ENCODE measurements at regions not wholly inside any gene's neighbourhood (a gene's known extent, or its start where the extent isn't known, plus 50 kb on each side); places are given as distances from the start of the nearest gene placed in this dataset.

GRCh38 chr2:106288873-106289272 lies 94.8 kb upstream of the UXS1 start:
- Histone ChIP-seq H3K79me2 (ENCODE audit: control insufficient read depth, insufficient read depth, low read length) (no peaks in the 10 kb centered on the region), H2AFZ (ENCODE audit: low read length) (no peak overlapping the region), H3K36me3 (ENCODE audit: control insufficient read depth, insufficient read depth, low read length) (no peaks in the 10 kb centered on the region), H3K27me3 (ENCODE audit: control insufficient read depth, insufficient read depth, low read length) (no peaks in the 10 kb centered on the region), H3K4me2 (ENCODE audit: extremely low read depth, insufficient read depth, low read length) (no peak overlapping the region), H4K20me1 (ENCODE audit: control insufficient read depth, extremely low read depth, insufficient read depth, low read length) (no peaks in the 10 kb centered on the region), H3K27ac (ENCODE audit: insufficient read depth, low read length) (no peak overlapping the region), H3K9ac (ENCODE audit: insufficient read depth, low read length) (no peak overlapping the region), H3K9me3 (ENCODE audit: control insufficient read depth, insufficient read depth, low read depth, low read length) (no peaks in the 10 kb centered on the region), H3K4me3 (replicated peaks in 1 of 4; ENCODE audit: control extremely low read depth in 1 of 4, insufficient read depth in 1 of 4, low read depth in 3 of 4, low read length in 4 of 4) (no peak overlapping the region), H3K4me1 (ENCODE audit: control insufficient read depth, extremely low read depth, insufficient read depth, low read length) (no peaks in the 10 kb centered on the region)
- DNase-seq (ENCODE audit: low read depth in 2 of 2) = no peak
- TF ChIP-seq EZH2 (IDR thresholded peaks at IDR 0.05; ENCODE audit: low read length, missing control alignments) (no peak), CTCF (conservative IDR thresholded peaks at IDR 0.05 in 1 of 2, IDR thresholded peaks at IDR 0.05 in 1 of 2; ENCODE audit: low read depth in 1 of 2, low read length in 2 of 2) (no peak)

- Histone ChIP-seq H3K79me2 (ENCODE audit: control insufficient read depth, insufficient read depth, low read length) (no peaks in the 10 kb centered on the region), H4K20me1 (ENCODE audit: control insufficient read depth, extremely low read depth, insufficient read depth, low read length) (no peaks in the 10 kb centered on the region), H3K4me1 (ENCODE audit: control insufficient read depth, extremely low read depth, insufficient read depth, low read length) (no peaks in the 10 kb centered on the region), H3K9ac (ENCODE audit: insufficient read depth, low read length) (no peak overlapping the region), H3K9me3 (ENCODE audit: control insufficient read depth, insufficient read depth, low read depth, low read length) (no peaks in the 10 kb centered on the region), H2AFZ (ENCODE audit: low read length) (no peak overlapping the region), H3K36me3 (ENCODE audit: control insufficient read depth, insufficient read depth, low read length) (no peaks in the 10 kb centered on the region), H3K27ac (ENCODE audit: insufficient read depth, low read length) (no peak overlapping the region), H3K4me3 (replicated peaks in 1 of 4; ENCODE audit: control extremely low read depth in 1 of 4, insufficient read depth in 1 of 4, low read depth in 3 of 4, low read length in 4 of 4) (no peak overlapping the region), H3K27me3 (ENCODE audit: control insufficient read depth, insufficient read depth, low read length) (no peaks in the 10 kb centered on the region), H3K4me2 (ENCODE audit: extremely low read depth, insufficient read depth, low read length) (no peak overlapping the region)
- TF ChIP-seq EZH2 (IDR thresholded peaks at IDR 0.05; ENCODE audit: low read length, missing control alignments) = no peak
- TF ChIP-seq CTCF (conservative IDR thresholded peaks at IDR 0.05 in 1 of 2, IDR thresholded peaks at IDR 0.05 in 1 of 2; ENCODE audit: low read depth in 1 of 2, low read length in 2 of 2) = no peak
- no peak for DNase-seq (ENCODE audit: low read depth in 2 of 2)
These were observed 91.2 kb upstream of the UXS1 start for GRCh38 chr2:106285237-106285829.

GRCh38 chr2:106284691-106285202 lies 90.6 kb upstream of the UXS1 start:
- no peak overlapping the region for H3K4me3 ChIP-seq (replicated peaks in 1 of 4; ENCODE audit: control extremely low read depth in 1 of 4, insufficient read depth in 1 of 4, low read depth in 3 of 4, low read length in 4 of 4)
- no peaks in the 10 kb centered on the region for H3K79me2 ChIP-seq (ENCODE audit: control insufficient read depth, insufficient read depth, low read length)
- no peak overlapping the region for H3K4me2 ChIP-seq (ENCODE audit: extremely low read depth, insufficient read depth, low read length)
- no peaks in the 10 kb centered on the region for H3K9me3 ChIP-seq (ENCODE audit: control insufficient read depth, insufficient read depth, low read depth, low read length)
- no peaks in the 10 kb centered on the region for H3K27me3 ChIP-seq (ENCODE audit: control insufficient read depth, insufficient read depth, low read length)
- no peaks in the 10 kb centered on the region for H4K20me1 ChIP-seq (ENCODE audit: control insufficient read depth, extremely low read depth, insufficient read depth, low read length)
- no peak for DNase-seq (ENCODE audit: low read depth in 2 of 2)
- no peak overlapping the region for H3K27ac ChIP-seq (ENCODE audit: insufficient read depth, low read length)
- TF ChIP-seq EZH2 (IDR thresholded peaks at IDR 0.05; ENCODE audit: low read length, missing control alignments) (no peak), CTCF (conservative IDR thresholded peaks at IDR 0.05 in 1 of 2, IDR thresholded peaks at IDR 0.05 in 1 of 2; ENCODE audit: low read depth in 1 of 2, low read length in 2 of 2) (no peak)
- no peak overlapping the region for H3K9ac ChIP-seq (ENCODE audit: insufficient read depth, low read length)
- no peaks in the 10 kb centered on the region for H3K36me3 ChIP-seq (ENCODE audit: control insufficient read depth, insufficient read depth, low read length)
- no peak overlapping the region for H2AFZ ChIP-seq (ENCODE audit: low read length)
- no peaks in the 10 kb centered on the region for H3K4me1 ChIP-seq (ENCODE audit: control insufficient read depth, extremely low read depth, insufficient read depth, low read length)

All from fibroblast of lung (primary cell).